Smooth muscle cell (in vitro differentiated cells): ENCODE measurements at regions not wholly inside any gene's neighbourhood (a gene's known extent, or its start where the extent isn't known, plus 50 kb on each side); places are given as distances from the start of the nearest gene placed in this dataset.
A peak's percentile ranks its signal among the peaks of the same experiment; 100 is the strongest.

Experiments
- DNase-seq: peaks from one replicate; lab custom pipeline; 2025; ENCODE audit not compliant: unreplicated experiment; lab: John Stamatoyannopoulos, UW
- H2AFZ ChIP-seq: fragments of 200-600 bp; sonication (generic); 2 replicates; pipeline ENCODE4 v1.6.0; 2016; ENCODE audit warnings: antibody characterized with exemption, low read depth, mild to moderate bottlenecking
- H3F3A ChIP-seq: fragments of 200-600 bp; sonication (generic); 2 replicates; pipeline ENCODE4 v1.6.0; 2017; ENCODE audit warnings: antibody characterized with exemption, low read depth
- H3K27ac ChIP-seq: fragments of 200-600 bp; sonication (generic); 2 replicates; pipeline ENCODE4 v1.5.1; 2016; ENCODE audit warnings: low read depth, mild to moderate bottlenecking
- H3K27me3 ChIP-seq: fragments of 200-600 bp; sonication (generic); 2 replicates; pipeline ENCODE4 v1.6.1; 2016; ENCODE audit warnings: low read depth, mild to moderate bottlenecking
- H3K36me3 ChIP-seq: fragments of 200-600 bp; sonication (generic); 2 replicates; pipeline ENCODE4 v1.5.1; 2016; ENCODE audit warnings: low read depth
- H3K4me1 ChIP-seq: fragments of 200-600 bp; sonication (generic); 2 replicates; pipeline ENCODE4 v1.5.1; 2016; ENCODE audit warnings: low read depth
- H3K4me2 ChIP-seq: fragments of 200-600 bp; sonication (generic); 2 replicates; pipeline ENCODE4 v1.6.0; 2016; ENCODE audit warnings: mild to moderate bottlenecking
- H3K4me3 ChIP-seq: fragments of 200-600 bp; sonication (generic); 2 replicates; pipeline ENCODE4 v1.5.1; 2016; ENCODE audit warnings: mild to moderate bottlenecking
- H3K79me2 ChIP-seq: fragments of 200-600 bp; sonication (generic); 2 replicates; pipeline ENCODE4 v1.6.0; 2016; ENCODE audit warnings: low read depth, mild to moderate bottlenecking
- H3K9ac ChIP-seq: fragments of 200-600 bp; sonication (generic); 2 replicates; pipeline ENCODE4 v1.6.0; 2016; ENCODE audit warnings: low read depth
- H3K9me3 ChIP-seq: fragments of 200-600 bp; sonication (generic); replicated peaks from 2 replicates; pipeline ENCODE4 v1.5.1; 2016; ENCODE audit warnings: low read depth
- H4K20me1 ChIP-seq: fragments of 200-600 bp; sonication (generic); 2 replicates; pipeline ENCODE4 v1.6.0; 2016; ENCODE audit warnings: low read depth
- CTCF ChIP-seq: fragments of 200-600 bp; sonication (generic); IDR thresholded peaks from 2 replicates; pipeline ENCODE4 v1.5.1; 2017; ENCODE audit warnings: borderline replicate concordance, mild to moderate bottlenecking, antibody characterized with exemption; ENCODE audit not compliant: insufficient read depth, poor library complexity, severe bottlenecking
- WGBS: methylation state at CpG from one replicate; pipeline ENCODE4 v1.1.7; 2016; ENCODE audit warnings: low lambda C conversion rate; 5-methylcytosine and 5-hydroxymethylcytosine counted together

GRCh38 chr18:22517356-22517755 is 99.6 kb upstream of the CTAGE1 start:
- no peaks in the 10 kb centered on the region for H3K36me3 ChIP-seq
- no peak for DNase-seq
- no peaks in the 10 kb centered on the region for H4K20me1 ChIP-seq
- no peaks in the 10 kb centered on the region for H3K79me2 ChIP-seq
- no peak overlapping the region for H2AFZ ChIP-seq
- H3K9me3 ChIP-seq = no peaks in the 10 kb centered on the region
- 30% methylated on average over 2 of the region's 2 CpGs for WGBS
- H3F3A ChIP-seq = no peaks in the 10 kb centered on the region
- peak overlapping the region; percentile 64 for H3K27ac ChIP-seq
- no peaks in the 10 kb centered on the region for H3K4me1 ChIP-seq
- no peak overlapping the region for H3K4me3 ChIP-seq
- no peak overlapping the region for H3K4me2 ChIP-seq
- no peaks in the 10 kb centered on the region for H3K27me3 ChIP-seq
- no peak for TF ChIP-seq CTCF
- H3K9ac ChIP-seq = no peak overlapping the region

- TF ChIP-seq CTCF = no peak
- Histone ChIP-seq H3K4me1 (no peaks in the 10 kb centered on the region), H3K9ac (no peak overlapping the region), H3K4me3 (no peak overlapping the region), H4K20me1 (no peaks in the 10 kb centered on the region), H3K4me2 (no peak overlapping the region), H3K9me3 (no peaks in the 10 kb centered on the region), H3K27ac (no peak overlapping the region), H3F3A (no peaks in the 10 kb centered on the region), H3K79me2 (no peaks in the 10 kb centered on the region), H3K36me3 (no peaks in the 10 kb centered on the region), H3K27me3 (no peaks in the 10 kb centered on the region), H2AFZ (no peak overlapping the region)
- WGBS = 77% methylated on average over 6 of the region's 6 CpGs
- DNase-seq = no peak
Observed at GRCh38 chr18:22521026-22521707, 103.5 kb upstream of the CTAGE1 start.

DNA sequence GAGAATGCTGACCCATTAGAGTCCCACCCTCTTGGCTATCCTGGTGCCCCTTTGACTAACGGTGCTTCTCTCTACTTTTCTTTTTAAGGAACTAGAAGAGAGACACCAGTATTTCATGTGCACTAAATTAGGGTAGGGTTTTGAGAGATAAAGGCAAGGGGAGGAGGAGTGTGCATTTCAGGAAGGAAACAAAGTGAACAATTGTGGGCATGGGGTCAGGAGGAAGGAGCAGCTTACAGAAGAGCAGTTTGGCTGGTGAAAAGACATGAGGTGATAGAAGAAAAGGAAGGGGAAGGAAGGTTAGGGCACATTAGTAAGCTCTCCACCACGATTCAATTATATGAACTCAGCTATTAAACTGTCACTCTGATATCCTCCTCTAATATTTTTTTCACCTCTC is 105.8 kb upstream of the CTAGE1 start:
- no peak for DNase-seq
- H2AFZ ChIP-seq = no peak overlapping the region
- no peaks in the 10 kb centered on the region for H3K36me3 ChIP-seq
- no peak overlapping the region for H3K4me2 ChIP-seq
- TF ChIP-seq CTCF = no peak
- no peaks in the 10 kb centered on the region for H3K9me3 ChIP-seq
- no peaks in the 10 kb centered on the region for H3F3A ChIP-seq
- H3K27me3 ChIP-seq = no peaks in the 10 kb centered on the region
- H3K4me3 ChIP-seq = no peak overlapping the region
- no peak overlapping the region for H3K27ac ChIP-seq
- H3K9ac ChIP-seq = no peak overlapping the region
- no peaks in the 10 kb centered on the region for H4K20me1 ChIP-seq
- WGBS = 80% methylated on average over 2 of the region's 2 CpGs
- no peaks in the 10 kb centered on the region for H3K4me1 ChIP-seq
- H3K79me2 ChIP-seq = no peaks in the 10 kb centered on the region

DNA sequence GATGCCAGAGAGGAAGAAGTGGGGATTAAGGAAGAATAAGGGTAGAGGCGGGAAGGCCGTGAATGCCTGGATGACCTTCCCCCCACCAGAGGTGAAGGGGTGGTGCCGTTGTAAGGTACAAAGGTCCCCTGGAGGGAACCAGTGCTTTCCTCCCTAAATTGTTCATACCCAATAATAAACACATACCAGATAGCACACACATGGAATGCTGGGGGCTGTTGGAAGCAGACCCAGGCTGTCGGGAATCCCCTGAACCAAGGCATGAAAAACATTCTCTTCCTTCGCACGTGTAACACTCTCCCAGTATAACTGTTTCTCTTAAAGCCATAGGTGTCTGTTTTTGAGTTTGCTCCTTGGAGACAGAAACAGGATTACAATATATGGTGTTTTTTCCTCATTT is 107.1 kb upstream of the CTAGE1 start:
- H3K4me1 ChIP-seq = no peaks in the 10 kb centered on the region
- H3K9ac ChIP-seq = no peak overlapping the region
- H3K4me2 ChIP-seq = peak overlapping the region; percentile 31
- no peak for TF ChIP-seq CTCF
- H3K27ac ChIP-seq = peak overlapping the region; percentile 41
- WGBS = 53% methylated on average over 6 of the region's 6 CpGs
- H3K4me3 ChIP-seq = no peak overlapping the region
- H3K9me3 ChIP-seq = no peaks in the 10 kb centered on the region
- no peaks in the 10 kb centered on the region for H3K27me3 ChIP-seq
- no peaks in the 10 kb centered on the region for H4K20me1 ChIP-seq
- H3F3A ChIP-seq = no peaks in the 10 kb centered on the region
- H3K36me3 ChIP-seq = no peaks in the 10 kb centered on the region
- H2AFZ ChIP-seq = no peak overlapping the region
- no peak for DNase-seq
- no peaks in the 10 kb centered on the region for H3K79me2 ChIP-seq
